ENCODE measurements at regions not wholly inside any gene's neighbourhood (a gene's known extent, or its start where the extent isn't known, plus 50 kb on each side); places are given as distances from the start of the nearest gene placed in this dataset.

- no peak for TF ChIP-seq CTCF (conservative IDR thresholded peaks at IDR 0.05; ENCODE audit: low read depth in 2 of 2)
- no peak for TF ChIP-seq ETS1 (IDR thresholded peaks at IDR 0.05)
- no peak for TF ChIP-seq CREB1 (CRISPR knock-in tag; IDR thresholded peaks at IDR 0.05; ENCODE audit: low read depth)
- TF ChIP-seq EZH2phosphoT487 (IDR thresholded peaks at IDR 0.05; ENCODE audit: unreplicated experiment): no peak
- no peak for TF ChIP-seq ZNF331 (CRISPR knock-in tag; IDR thresholded peaks at IDR 0.05; ENCODE audit: low read depth)
- no peak for TF ChIP-seq EZH2 (IDR thresholded peaks at IDR 0.05; ENCODE audit: low read depth, unreplicated experiment)
- TF ChIP-seq REST (IDR thresholded peaks at IDR 0.05; ENCODE audit: unreplicated experiment): no peak
- TF ChIP-seq JUNB (IDR thresholded peaks at IDR 0.05; ENCODE audit: unreplicated experiment): no peak
- TF ChIP-seq POLR2AphosphoS5 (IDR thresholded peaks at IDR 0.05; ENCODE audit: low read depth): no peak
- TF ChIP-seq ZNF114 (CRISPR knock-in tag; IDR thresholded peaks at IDR 0.05): no peak
- TF ChIP-seq NANOG (IDR thresholded peaks at IDR 0.05; ENCODE audit: borderline replicate concordance): no peak
Observed at GRCh38 chr5:12269164-12269563, 364.9 kb upstream of the CTNND2 start.

Measured in GM23338 (cell line).